IMR-90 (cell line): ENCODE measurements at regions not wholly inside any gene's neighbourhood (a gene's known extent, or its start where the extent isn't known, plus 50 kb on each side); places are given as distances from the start of the nearest gene placed in this dataset.

ENCODE experiments used
- ATAC-seq: fragments of 200-7000 bp; cut with Tn5 transposase; 2 replicates; pipeline ENCODE4 v1.9.1; 2020; ENCODE audit warnings: low read depth, mild to moderate bottlenecking, moderate library complexity
- BruUV-seq: library from RNA; stranded (reverse); fragments of 400-500 nt; replicated peaks from 2 replicates; lab custom pipeline; 2021; lab: Mats Ljungman, UMichigan
- CTCF ChIA-PET: fragments of 300-600 bp; formaldehyde crosslinking; extraction: SDS; loops from one replicate; lab custom pipeline; 2021; ENCODE audit warnings: antibody characterized with exemption; lab: Yijun Ruan, JAX
- POLR2A ChIA-PET: fragments of 300-600 bp; sonication (Branson Sonifier 250); formaldehyde crosslinking; loops from one replicate; lab custom pipeline; 2022; ENCODE audit warnings: antibody characterized with exemption; ENCODE audit not compliant: unreplicated experiment; lab: Charles Lee
- DNase-seq: peaks from one replicate; pipeline ENCODE4 v3.0.0; 2013
- H2AFZ ChIP-seq: replicated peaks from 2 replicates; pipeline ENCODE3; 2013; ENCODE audit warnings: low read length, mild to moderate bottlenecking; ENCODE audit not compliant: poor library complexity
- H2AK5ac ChIP-seq: 2 replicates; pipeline ENCODE4 v1.6.1; 2013; ENCODE audit warnings: low read depth, low read length, inconsistent platforms
- H2AK9ac ChIP-seq: replicated peaks from 2 replicates; pipeline ENCODE3; 2013; ENCODE audit warnings: mild to moderate bottlenecking, low read depth, low read length, moderate library complexity; ENCODE audit not compliant: poor library complexity
- H2BK120ac ChIP-seq: 2 replicates; pipeline ENCODE4 v1.6.1; 2013; ENCODE audit warnings: low read depth, low read length, inconsistent platforms
- H2BK15ac ChIP-seq: 3 replicates; pipeline ENCODE4 v1.6.1; 2013; ENCODE audit warnings: low read depth, low read length, inconsistent platforms
- H2BK20ac ChIP-seq: 2 replicates; pipeline ENCODE4 v1.6.1; 2013; ENCODE audit warnings: low read depth, mild to moderate bottlenecking, inconsistent platforms, low read length, moderate library complexity
- H2BK5ac ChIP-seq: 2 replicates; pipeline ENCODE4 v1.6.1; 2013; ENCODE audit warnings: mild to moderate bottlenecking, low read depth, low read length, inconsistent platforms; ENCODE audit not compliant: poor library complexity, severe bottlenecking
- H3K14ac ChIP-seq: replicated peaks from 2 replicates; pipeline ENCODE4 v1.6.1; 2013; ENCODE audit warnings: low read depth, low read length, inconsistent platforms
- H3K18ac ChIP-seq: 2 replicates; pipeline ENCODE4 v1.6.1; 2013; ENCODE audit warnings: low read depth, low read length, control low read depth
- H3K23ac ChIP-seq: 2 replicates; pipeline ENCODE4 v1.6.1; 2013; ENCODE audit warnings: low read depth, low read length, inconsistent platforms
- H3K27ac ChIP-seq: 2 replicates; pipeline ENCODE4 v1.5.1; 2013; ENCODE audit warnings: mild to moderate bottlenecking, control low read depth, low read length; ENCODE audit not compliant: insufficient read depth
- H3K27me3 ChIP-seq: 2 replicates; pipeline ENCODE4 v1.6.1; 2013; ENCODE audit warnings: low read length; ENCODE audit not compliant: control insufficient read depth, insufficient read depth
- H3K36me3 ChIP-seq: 2 replicates; pipeline ENCODE4 v1.6.1; 2013; ENCODE audit warnings: low read length, mixed read lengths; ENCODE audit not compliant: control insufficient read depth, insufficient read depth
- H3K4ac ChIP-seq: 2 replicates; pipeline ENCODE4 v1.6.1; 2013; ENCODE audit warnings: low read depth, low read length, inconsistent platforms
- H3K4me1 ChIP-seq: 2 replicates; pipeline ENCODE4 v1.6.1; 2013; ENCODE audit warnings: low read length, mixed read lengths; ENCODE audit not compliant: control insufficient read depth, insufficient read depth
- H3K4me2 ChIP-seq: 2 replicates; pipeline ENCODE4 v1.6.1; 2013; ENCODE audit warnings: low read depth, mild to moderate bottlenecking, control low read depth, low read length, moderate library complexity
- H3K4me3 ChIP-seq: 2 replicates; pipeline ENCODE4 v1.5.1; 2013; ENCODE audit warnings: low read depth, mild to moderate bottlenecking, control low read depth, low read length, moderate library complexity; ENCODE audit not compliant: insufficient read depth
- H3K56ac ChIP-seq: 2 replicates; pipeline ENCODE4 v1.6.1; 2013; ENCODE audit warnings: low read length, inconsistent platforms; ENCODE audit not compliant: insufficient read depth; ENCODE audit errors: extremely low read depth
- H3K79me1 ChIP-seq, 2 experiments: 2 replicates each; pipeline ENCODE4 v1.6.1; 2013; ENCODE audit warnings: low read length in 2 of 2, inconsistent platforms in 1 of 2, low read depth in 1 of 2
- H3K9ac ChIP-seq: 2 replicates; pipeline ENCODE4 v1.6.1; 2013; ENCODE audit warnings: low read depth, low read length, control low read depth
- H3K9me1 ChIP-seq: 2 replicates; pipeline ENCODE4 v1.6.1; 2013; ENCODE audit warnings: low read length, inconsistent platforms; ENCODE audit not compliant: insufficient read depth
- H3K9me3 ChIP-seq: 2 replicates; pipeline ENCODE4 v1.6.1; 2013; ENCODE audit warnings: low read length; ENCODE audit not compliant: control insufficient read depth, insufficient read depth
- H4K20me1 ChIP-seq: 2 replicates; pipeline ENCODE4 v1.6.1; 2013; ENCODE audit warnings: low read length, inconsistent platforms; ENCODE audit not compliant: insufficient read depth
- H4K5ac ChIP-seq: 2 replicates; pipeline ENCODE4 v1.6.1; 2013; ENCODE audit warnings: mild to moderate bottlenecking, low read depth, low read length, control low read depth
- H4K8ac ChIP-seq, 2 experiments: 2 replicates each; pipeline ENCODE4 v1.6.1; 2013; ENCODE audit warnings: low read depth in 2 of 2, low read length in 2 of 2, control low read depth in 1 of 2, inconsistent platforms in 1 of 2
- H4K91ac ChIP-seq: 2 replicates; pipeline ENCODE4 v1.6.1; 2013; ENCODE audit warnings: low read depth, low read length, inconsistent platforms; ENCODE audit not compliant: insufficient read depth
- BHLHE40 ChIP-seq: fragments of 150-350 bp; IDR thresholded peaks from 2 replicates; pipeline ENCODE4 v1.6.1; 2016; ENCODE audit warnings: mild to moderate bottlenecking, low read depth, low read length
- CEBPB ChIP-seq: IDR thresholded peaks from 2 replicates; pipeline ENCODE4 v1.6.1; 2012; ENCODE audit warnings: low read depth, low read length, improper control_type of control experiment
- CHD1 ChIP-seq: IDR thresholded peaks from 2 replicates; pipeline ENCODE4 v1.6.1; 2012; ENCODE audit warnings: low read depth, low read length, improper control_type of control experiment
- FOS ChIP-seq: fragments of 150-350 bp; IDR thresholded peaks from 2 replicates; pipeline ENCODE4 v1.6.1; 2016; ENCODE audit warnings: low read depth, low read length
- MAFK ChIP-seq: IDR thresholded peaks from 2 replicates; pipeline ENCODE4 v1.6.1; 2012; ENCODE audit warnings: low read depth, low read length, improper control_type of control experiment
- MAZ ChIP-seq: IDR thresholded peaks from 2 replicates; pipeline ENCODE4 v1.6.1; 2012; ENCODE audit warnings: low read depth, mild to moderate bottlenecking, low read length, improper control_type of control experiment, moderate library complexity, borderline replicate concordance
- MXI1 ChIP-seq: IDR thresholded peaks from 2 replicates; pipeline ENCODE4 v1.6.1; 2012; ENCODE audit warnings: low read depth, mild to moderate bottlenecking, low read length, moderate library complexity, borderline replicate concordance
- NFE2L2 ChIP-seq: fragments of 150-350 bp; IDR thresholded peaks from 2 replicates; pipeline ENCODE4 v1.6.1; 2016; ENCODE audit warnings: low read depth, mild to moderate bottlenecking, low read length
- POLR2A ChIP-seq: IDR thresholded peaks from 2 replicates; pipeline ENCODE4 v1.6.1; 2012; ENCODE audit warnings: mild to moderate bottlenecking, low read depth, low read length
- RAD21 ChIP-seq: IDR thresholded peaks from 2 replicates; pipeline ENCODE4 v1.6.1; 2012; ENCODE audit warnings: low read length, improper control_type of control experiment
- RCOR1 ChIP-seq: IDR thresholded peaks from 2 replicates; pipeline ENCODE4 v1.6.1; 2012; ENCODE audit warnings: mild to moderate bottlenecking, low read length, improper control_type of control experiment; ENCODE audit not compliant: insufficient replicate concordance
- RFX5 ChIP-seq: IDR thresholded peaks from 2 replicates; pipeline ENCODE4 v1.8.0; 2012; ENCODE audit warnings: low read depth, mild to moderate bottlenecking, low read length, moderate library complexity
- SMC3 ChIP-seq: fragments of 150-350 bp; IDR thresholded peaks from 2 replicates; pipeline ENCODE4 v1.6.1; 2016; ENCODE audit warnings: low read depth, mild to moderate bottlenecking, antibody characterized with exemption, low read length, moderate library complexity
- WGBS, 2 experiments: methylation state at CpG; one replicate each; pipeline versions ENCODE4 v1.1.5 to v1.1.7; 2013; ENCODE audit warnings: missing lambda C conversion rate in 2 of 2; ENCODE audit not compliant: insufficient read length in 1 of 2; ENCODE audit errors: extremely low coverage in 2 of 2; 5-methylcytosine and 5-hydroxymethylcytosine counted together
- dilution Hi-C: fragments of 300-500 bp; cut with HindIII; formaldehyde crosslinking; loops from one replicate; pipeline ENCODE4 v1.14.3; 2018; ENCODE audit warnings: low sequenced_read_pairs; ENCODE audit not compliant: unreplicated experiment
- in situ Hi-C: fragments of 300-500 bp; cut with MboI; formaldehyde crosslinking; loops from 3 replicates; pipeline ENCODE4 v1.14.3; 2019; ENCODE audit warnings: low sequenced_read_pairs, inconsistent platforms, mixed read lengths
- intact Hi-C: fragments of 100-400 bp; cut with micrococcal nuclease; formaldehyde crosslinking; loops from 2 replicates; pipeline ENCODE4 v1.10.0; 2022
- TF ChIP-seq, protein P1 (sequence below): conservative IDR thresholded peaks from 2 replicates; pipeline ENCODE4 v1.5.1; 2012; ENCODE audit warnings: mild to moderate bottlenecking, low read depth, low read length, improper control_type of control experiment
- TF ChIP-seq, protein P2 (sequence below): fragments of 150-350 bp; IDR thresholded peaks from 2 replicates; pipeline ENCODE4 v1.6.1; 2017; ENCODE audit warnings: mild to moderate bottlenecking, antibody characterized with exemption, low read length, low read depth
- TF ChIP-seq, protein P3 (sequence below): fragments of 150-350 bp; IDR thresholded peaks from 2 replicates; pipeline ENCODE4 v1.6.1; 2016; ENCODE audit warnings: low read depth, mild to moderate bottlenecking, low read length, moderate library complexity, borderline replicate concordance

DNA sequence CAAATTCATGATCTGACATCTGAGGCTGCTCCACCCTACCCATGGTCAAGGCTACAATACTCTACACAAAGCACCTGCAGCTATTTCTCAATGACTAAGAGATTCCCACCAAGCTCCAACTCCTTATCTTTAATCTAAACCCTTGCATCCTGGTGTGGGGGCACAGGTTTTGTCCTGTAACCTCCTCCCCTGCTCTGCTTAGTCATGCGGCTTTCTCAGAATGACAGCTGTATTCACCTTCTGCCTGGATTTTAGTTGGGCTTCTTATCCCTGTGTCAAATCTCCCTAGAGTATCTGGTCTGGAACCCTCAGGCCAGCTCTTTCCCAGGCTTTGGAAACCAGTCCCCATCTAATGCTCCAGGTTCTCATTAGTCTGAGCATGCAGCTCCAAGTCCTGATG lies 159.0 kb downstream of the BARHL2 start:
- CTCF ChIA-PET: no interaction called here
- no peak overlapping the region for H3K23ac ChIP-seq
- no peak overlapping the region for H3K14ac ChIP-seq
- H3K9me3 ChIP-seq: no peaks in the 10 kb centered on the region
- H4K20me1 ChIP-seq: no peaks in the 10 kb centered on the region
- intact Hi-C loops: no loop called here
- H3K27ac ChIP-seq: no peak overlapping the region
- H2AK9ac ChIP-seq: no peak overlapping the region
- H3K9me1 ChIP-seq: no peaks in the 10 kb centered on the region
- H4K5ac ChIP-seq: no peak overlapping the region
- ATAC-seq: no peak
- TF ChIP-seq SMC3 (no peak), RFX5 (no peak), RAD21 (no peak), BHLHE40 (no peak), NFE2L2 (no peak), FOS (no peak), RCOR1 (no peak), MAZ (no peak), POLR2A (no peak), CEBPB (no peak), CHD1 (no peak), MXI1 (no peak), MAFK (no peak)
- TF ChIP-seq, protein P1, sequence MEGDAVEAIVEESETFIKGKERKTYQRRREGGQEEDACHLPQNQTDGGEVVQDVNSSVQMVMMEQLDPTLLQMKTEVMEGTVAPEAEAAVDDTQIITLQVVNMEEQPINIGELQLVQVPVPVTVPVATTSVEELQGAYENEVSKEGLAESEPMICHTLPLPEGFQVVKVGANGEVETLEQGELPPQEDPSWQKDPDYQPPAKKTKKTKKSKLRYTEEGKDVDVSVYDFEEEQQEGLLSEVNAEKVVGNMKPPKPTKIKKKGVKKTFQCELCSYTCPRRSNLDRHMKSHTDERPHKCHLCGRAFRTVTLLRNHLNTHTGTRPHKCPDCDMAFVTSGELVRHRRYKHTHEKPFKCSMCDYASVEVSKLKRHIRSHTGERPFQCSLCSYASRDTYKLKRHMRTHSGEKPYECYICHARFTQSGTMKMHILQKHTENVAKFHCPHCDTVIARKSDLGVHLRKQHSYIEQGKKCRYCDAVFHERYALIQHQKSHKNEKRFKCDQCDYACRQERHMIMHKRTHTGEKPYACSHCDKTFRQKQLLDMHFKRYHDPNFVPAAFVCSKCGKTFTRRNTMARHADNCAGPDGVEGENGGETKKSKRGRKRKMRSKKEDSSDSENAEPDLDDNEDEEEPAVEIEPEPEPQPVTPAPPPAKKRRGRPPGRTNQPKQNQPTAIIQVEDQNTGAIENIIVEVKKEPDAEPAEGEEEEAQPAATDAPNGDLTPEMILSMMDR: no peak
- TF ChIP-seq, protein P2, sequence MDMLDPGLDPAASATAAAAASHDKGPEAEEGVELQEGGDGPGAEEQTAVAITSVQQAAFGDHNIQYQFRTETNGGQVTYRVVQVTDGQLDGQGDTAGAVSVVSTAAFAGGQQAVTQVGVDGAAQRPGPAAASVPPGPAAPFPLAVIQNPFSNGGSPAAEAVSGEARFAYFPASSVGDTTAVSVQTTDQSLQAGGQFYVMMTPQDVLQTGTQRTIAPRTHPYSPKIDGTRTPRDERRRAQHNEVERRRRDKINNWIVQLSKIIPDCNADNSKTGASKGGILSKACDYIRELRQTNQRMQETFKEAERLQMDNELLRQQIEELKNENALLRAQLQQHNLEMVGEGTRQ: no peak
- TF ChIP-seq, protein P3, sequence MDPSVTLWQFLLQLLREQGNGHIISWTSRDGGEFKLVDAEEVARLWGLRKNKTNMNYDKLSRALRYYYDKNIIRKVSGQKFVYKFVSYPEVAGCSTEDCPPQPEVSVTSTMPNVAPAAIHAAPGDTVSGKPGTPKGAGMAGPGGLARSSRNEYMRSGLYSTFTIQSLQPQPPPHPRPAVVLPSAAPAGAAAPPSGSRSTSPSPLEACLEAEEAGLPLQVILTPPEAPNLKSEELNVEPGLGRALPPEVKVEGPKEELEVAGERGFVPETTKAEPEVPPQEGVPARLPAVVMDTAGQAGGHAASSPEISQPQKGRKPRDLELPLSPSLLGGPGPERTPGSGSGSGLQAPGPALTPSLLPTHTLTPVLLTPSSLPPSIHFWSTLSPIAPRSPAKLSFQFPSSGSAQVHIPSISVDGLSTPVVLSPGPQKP: no peak
- no peak overlapping the region for H3K4ac ChIP-seq
- in situ Hi-C loops: no loop called here
- H3K27me3 ChIP-seq: no peaks in the 10 kb centered on the region
- no TSS peak for BruUV-seq
- H3K4me1 ChIP-seq: no peaks in the 10 kb centered on the region
- no peak overlapping the region for H2BK20ac ChIP-seq
- no peaks in the 10 kb centered on the region for H3K36me3 ChIP-seq
- H2BK15ac ChIP-seq: no peak overlapping the region
- H2AK5ac ChIP-seq: no peak overlapping the region
- H3K4me3 ChIP-seq: no peak overlapping the region
- H4K8ac ChIP-seq: no peak overlapping the region
- H3K4me2 ChIP-seq: no peak overlapping the region
- dilution Hi-C loops: no loop called here
- no peak overlapping the region for H3K56ac ChIP-seq
- POLR2A ChIA-PET: no interaction called here
- WGBS, 2 experiments: 71% methylated on average over 1 of the region's 1 CpG; no CpG with 5 or more reads in 1 of the 2 experiments
- no peaks in the 10 kb centered on the region for H3K79me1 ChIP-seq
- no peak overlapping the region for H4K91ac ChIP-seq
- H2AFZ ChIP-seq: no peak overlapping the region
- no peak overlapping the region for H2BK120ac ChIP-seq
- no peak overlapping the region for H3K9ac ChIP-seq
- no peak overlapping the region for H3K18ac ChIP-seq
- no peak for DNase-seq
- no peak overlapping the region for H2BK5ac ChIP-seq
